NCI-H187 (cell line): ENCODE measurements at regions not wholly inside any gene's neighbourhood (a gene's known extent, or its start where the extent isn't known, plus 50 kb on each side); places are given as distances from the start of the nearest gene placed in this dataset.
"Not testable (repeated sequence)": the region's sequence is repeated elsewhere in the genome, so short reads cannot be mapped to it uniquely, and the experiment has no call there.

Experiments
- DNase-seq, 2 experiments: peaks; one replicate each; lab custom pipeline; 2025; lab: John Stamatoyannopoulos, UW

- DNase-seq: no peak
These were observed 822.3 kb downstream of the LUZP2 start for GRCh38 chr11:25319127-25319526.

DNA sequence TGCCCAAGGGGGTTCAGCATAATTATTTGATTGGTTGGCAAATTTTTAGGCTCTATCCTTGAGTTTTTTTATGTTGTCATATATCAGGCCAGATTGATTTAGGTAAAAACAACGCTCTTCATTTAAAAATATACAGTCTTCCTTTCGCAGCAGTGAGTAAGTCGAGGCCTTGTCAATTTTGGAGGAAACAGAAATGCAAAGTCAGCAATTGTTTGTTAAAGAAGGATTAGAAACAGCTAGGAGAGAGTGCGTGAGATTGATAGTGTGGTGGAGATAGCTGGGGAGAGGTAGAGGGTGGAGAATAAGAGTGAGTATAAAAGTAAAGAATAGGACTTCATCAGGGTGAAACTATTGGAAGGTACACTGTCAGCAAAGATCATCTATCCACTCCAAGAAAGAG is 830.8 kb downstream of the LUZP2 start:
- no peak for DNase-seq

DNA sequence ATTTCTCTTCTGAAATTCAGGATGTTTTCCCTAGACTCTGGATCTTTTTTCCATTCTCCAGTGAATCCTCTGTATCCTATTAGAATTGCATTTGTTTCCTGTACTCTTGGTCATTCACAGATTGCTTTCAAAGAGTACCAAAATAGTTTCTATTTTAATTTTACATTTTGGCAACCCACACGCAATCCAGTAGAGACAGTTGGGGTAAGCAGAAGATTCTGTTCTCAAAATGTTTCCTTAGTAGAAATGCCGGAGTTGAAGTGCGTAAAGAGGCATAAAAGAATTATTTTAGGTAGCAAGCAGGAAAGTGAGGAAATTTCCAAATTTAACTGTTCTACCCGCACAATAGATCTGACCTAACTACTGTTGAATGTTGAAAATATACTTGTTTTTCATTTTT is 842.4 kb downstream of the LUZP2 start:
- no peak for DNase-seq

DNA sequence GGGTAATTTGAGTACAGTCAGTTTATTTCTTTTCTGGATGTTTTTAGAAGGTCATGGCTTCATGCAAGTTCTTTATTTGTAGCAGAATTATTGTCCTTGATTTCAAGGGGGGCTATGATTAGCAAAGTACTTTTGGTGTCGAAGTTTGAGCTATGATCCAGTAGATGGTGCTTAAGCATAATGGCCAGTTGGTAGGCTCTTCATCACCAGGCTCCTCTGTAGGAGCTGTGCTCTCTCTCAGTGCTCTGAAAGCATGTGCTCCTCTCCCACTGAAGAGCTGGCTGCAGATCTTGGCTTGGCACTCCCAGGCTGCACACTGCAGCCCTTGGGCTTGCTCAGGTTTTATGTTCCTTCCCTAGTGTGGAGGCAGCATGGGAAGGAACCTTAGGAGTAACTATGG is 852.7 kb downstream of the LUZP2 start:
- no peak for DNase-seq

DNA sequence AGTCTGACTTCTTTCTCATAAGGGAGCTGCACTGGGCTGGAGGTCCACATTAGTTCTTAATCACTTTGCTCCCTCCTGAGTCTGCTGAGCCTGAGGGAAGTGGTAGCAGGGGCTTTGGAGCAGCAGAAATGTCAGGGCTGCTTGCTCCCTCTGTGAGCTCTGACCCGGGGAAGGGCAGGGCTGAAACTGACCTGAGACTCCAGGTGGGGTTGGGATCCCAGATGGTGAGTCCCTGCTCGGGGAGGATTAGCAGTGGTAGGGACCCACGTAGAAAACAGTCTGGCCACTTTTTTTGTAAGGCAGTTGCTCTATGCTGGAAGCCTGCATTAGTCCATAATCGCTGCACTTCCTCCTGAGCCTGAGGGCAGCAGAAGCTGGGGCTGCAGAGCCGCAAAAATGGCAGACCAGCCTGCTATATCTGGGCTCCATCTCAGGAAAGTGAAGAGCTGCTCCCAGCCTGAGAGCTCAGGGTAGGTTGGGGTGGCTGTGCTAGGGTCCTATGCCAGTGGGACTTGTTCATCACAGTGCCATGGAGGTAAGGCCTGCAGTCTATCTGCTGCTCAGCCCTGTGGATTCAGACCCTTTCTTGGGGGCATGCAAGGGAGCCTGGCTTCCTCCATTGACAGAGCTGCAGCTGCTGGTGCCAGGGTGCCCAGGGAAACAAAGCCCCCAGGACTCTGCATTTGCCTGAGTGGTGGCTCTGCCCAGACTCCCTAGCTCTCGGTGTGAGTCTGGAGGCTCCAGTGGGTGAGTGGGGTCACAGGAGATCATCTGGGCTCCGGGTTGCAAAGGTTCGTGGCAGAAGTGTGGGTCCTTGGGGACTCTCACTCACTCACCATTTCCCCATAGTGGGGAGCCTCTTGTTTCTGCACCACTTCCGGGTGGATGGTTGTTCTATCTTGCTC is 854.3 kb downstream of the LUZP2 start:
- DNase-seq: no peak

GRCh38 chr11:25357133-25357532 is 860.3 kb downstream of the LUZP2 start:
- DNase-seq: no peak

DNA sequence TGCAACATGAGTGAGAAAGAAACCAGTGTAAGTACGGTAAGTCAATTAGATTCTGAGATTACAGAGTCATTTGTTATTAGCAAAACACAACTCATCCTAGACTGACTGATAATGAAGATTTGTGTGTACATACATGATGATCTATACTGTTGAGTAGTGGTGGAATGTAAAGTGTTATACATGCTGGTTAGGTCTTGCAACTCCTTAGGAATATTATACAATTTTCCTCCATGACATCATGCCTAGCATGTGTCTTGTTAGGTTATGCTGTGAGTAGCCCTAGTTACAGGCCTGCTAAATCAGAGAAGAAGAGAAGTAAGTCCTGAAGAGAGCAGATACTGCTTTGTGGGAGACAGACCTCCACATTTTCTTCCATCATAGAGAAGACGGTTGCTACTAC is 880.6 kb downstream of the LUZP2 start:
- no peak for DNase-seq

DNA sequence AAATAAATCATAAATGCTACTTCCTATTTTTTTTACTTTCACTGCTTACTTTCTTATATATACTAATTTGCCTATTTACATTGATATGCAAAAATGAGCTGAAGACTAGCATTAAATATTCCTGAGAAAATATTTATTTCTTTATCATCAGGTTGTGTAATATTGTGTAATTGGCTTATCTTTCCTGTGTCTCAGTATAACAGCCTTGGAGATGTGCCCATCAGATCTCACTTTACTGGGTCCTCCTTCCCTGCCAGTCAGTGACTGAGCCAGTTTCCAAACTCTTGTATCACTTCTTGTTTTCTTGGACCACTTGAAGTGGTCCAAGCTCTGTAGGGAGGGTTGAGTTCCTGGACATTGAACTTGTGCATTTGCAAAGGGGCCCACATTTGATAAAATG is 900.0 kb downstream of the LUZP2 start:
- DNase-seq: no peak

DNA sequence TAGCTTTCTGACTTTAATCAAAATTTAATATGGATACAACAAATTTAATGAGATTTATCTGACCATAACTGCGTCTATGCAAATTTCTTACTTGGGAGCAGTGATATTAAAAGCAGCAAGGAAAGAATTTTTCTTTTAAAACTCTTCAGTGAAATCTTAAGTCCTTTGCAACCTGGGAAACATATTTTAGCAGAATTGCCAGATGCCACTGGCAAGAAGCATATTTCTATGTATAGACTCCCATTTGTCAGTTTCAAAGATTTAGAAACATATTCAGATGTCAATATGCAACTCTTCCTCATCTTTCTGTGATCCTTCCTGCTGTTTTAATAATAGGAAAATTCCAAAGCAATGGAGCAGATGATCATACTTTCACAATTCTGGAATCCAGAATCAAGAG is 911.3 kb downstream of the LUZP2 start:
- DNase-seq: no peak

DNA sequence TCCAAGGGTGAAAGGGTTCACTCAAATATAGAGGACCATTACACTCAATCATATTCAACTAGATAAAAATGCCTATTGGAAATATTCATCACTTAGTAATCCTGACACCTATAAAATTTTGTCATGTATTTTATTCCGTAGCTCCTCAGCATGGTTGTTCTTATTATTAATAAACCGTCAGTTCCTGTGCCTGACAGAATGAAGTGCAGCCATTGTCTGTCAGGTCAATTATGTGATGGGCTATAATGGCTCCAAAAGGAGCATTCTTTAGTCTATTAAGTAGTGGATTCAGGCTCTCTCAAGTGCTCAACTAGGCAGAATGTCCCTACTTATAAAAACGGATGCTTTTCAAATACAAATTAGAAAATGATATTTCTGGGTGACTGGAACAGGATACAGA is 916.1 kb upstream of the ANO3 start:
- DNase-seq: no peak

GRCh38 chr11:25423436-25424199 is 908.3 kb upstream of the ANO3 start:
- DNase-seq: no peak

GRCh38 chr11:25432376-25432775 is 899.6 kb upstream of the ANO3 start:
- DNase-seq: no peak

DNA sequence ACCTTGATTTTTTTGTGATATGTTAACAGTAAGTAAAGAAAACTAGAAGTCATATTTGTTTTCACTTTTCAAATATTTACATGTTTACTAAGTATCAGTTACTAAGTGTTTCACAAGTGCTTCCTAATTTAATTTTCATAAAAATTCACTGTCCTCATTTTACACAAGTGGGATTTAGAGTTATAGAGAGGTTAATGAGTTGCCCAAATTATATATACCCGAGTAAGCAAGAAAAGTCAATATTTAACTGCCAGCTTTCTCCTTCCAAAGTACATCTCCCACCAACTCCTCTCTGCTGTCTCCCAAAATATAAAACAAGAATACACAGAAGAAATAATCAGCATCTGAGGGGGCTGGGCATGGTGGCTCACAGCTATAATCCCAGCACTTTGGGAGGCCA is 896.7 kb upstream of the ANO3 start:
- no peak for DNase-seq

DNA sequence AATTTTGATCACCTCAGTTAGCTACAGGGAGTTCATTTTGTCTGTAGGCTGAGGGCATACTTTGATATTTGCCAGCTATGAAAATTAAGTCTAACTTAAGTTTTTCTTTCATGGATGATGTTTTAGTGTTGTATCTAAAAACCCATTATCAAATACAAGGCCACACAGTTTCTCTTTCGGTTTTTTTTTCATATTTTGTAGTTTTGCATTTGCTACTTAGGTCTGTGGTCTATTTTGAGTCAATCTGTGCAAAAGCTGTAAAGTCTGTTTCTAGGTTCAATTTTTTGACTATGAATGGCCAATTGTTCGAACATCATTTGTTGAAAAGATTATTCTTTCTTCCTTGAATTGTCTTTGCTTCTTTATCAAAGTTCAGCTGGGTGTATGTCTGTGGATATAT is 895.6 kb upstream of the ANO3 start:
- DNase-seq: no peak

DNA sequence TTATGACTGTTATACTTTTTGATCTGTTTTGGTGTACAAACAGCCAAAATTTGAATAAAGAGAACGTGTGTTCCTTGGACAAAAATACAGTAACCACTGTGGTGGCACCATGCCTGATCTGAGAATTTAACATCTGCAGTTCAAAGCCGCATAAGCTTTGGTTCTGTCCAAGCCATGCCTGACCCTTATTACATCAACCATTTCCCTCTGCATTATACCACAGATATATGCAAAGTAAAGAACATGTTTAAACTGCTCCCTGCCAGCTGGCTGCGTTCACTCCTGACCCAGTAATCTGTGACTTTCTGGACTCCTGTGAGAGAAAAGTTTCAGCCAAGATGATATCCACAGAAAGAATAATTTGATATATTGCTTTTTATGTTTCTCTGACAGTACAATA is 890.5 kb upstream of the ANO3 start:
- DNase-seq: no peak

DNA sequence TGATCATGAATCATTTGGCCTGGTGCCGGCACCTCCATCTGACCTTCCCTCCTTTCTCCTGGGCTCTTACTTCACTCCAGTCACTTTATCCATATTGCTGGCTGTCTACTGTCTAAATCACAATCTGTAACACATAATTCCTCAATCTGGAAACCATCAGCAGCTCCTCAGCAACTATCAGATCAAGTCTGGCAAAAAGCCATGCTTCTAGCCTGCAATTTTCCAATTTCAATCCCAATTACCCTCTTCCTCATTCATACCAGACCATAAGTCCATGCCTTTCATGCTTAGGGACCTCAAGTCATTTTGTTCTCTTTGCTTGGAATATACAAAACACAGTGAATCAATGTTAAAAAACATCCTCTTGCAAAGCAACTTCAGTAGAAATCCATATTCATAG is 882.8 kb upstream of the ANO3 start:
- no peak for DNase-seq

DNA sequence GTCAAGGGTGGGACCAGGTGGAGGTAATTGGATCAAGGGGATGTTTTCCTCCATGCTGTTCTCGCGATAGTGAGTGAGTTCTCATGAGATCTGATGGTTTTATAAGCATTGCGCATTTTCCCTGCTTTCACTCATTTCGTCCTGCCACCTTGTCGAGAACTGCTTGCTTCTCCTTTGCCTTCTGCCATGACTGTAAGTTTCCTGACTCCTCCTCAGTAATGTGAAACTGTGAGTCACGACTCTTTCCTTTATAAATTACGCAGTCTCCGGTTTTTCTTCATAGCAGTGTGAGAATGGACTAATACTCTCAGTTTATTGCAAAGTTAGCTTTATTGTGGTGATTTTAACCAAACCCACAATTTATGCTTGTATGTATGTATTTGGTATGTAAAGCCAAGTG is 878.5 kb upstream of the ANO3 start:
- DNase-seq: no peak

DNA sequence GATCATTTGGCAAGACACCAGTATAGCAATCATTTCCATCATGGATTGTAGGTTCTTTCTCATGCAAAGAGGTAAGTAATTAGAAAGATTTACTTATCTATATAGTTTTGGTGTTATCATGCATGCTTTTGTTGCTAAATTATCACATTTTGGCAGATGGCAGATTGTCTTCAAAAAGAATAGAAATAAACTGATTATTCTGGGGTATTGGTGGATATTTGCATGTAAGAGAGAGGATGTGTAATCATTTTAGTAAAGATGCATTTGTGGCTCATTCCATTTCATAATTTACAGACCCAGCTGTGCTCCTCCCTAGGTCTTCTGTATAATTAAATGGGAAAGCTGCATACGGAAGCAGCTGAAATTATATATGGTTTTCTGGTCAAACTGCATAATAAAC is 875.7 kb upstream of the ANO3 start:
- no peak for DNase-seq

DNA sequence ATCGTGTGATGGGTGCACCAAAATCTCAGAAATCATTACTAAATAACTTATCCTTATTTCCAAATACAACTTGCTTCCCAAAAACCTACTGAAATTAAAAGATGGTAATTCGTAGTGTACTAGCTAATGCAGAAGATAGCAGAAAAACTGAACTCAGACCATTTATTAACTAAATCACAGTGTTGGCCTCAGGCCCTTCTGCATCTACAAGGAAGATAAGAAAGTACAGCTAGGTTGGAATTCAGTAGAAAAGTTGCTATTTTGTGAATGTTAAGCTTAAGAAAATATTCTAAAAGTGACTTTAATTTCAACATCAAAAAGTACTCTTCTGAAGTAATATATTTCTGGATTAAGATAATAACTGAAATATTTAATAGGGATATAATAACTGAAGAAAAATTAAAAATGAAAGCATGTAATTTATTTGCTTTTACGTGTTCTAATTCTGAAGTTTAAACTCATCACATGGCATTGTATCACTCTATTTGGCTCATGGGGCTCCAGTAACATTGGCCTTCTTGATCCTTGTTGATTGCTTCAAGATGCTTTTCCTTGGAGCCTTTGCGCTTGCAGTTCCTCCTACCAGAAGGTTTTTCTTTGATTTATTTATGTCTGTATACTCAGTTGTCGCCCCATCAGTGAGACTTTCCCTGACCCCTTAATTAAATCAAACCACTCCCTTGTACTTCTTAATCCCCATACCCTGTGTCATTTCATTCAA is 847.9 kb upstream of the ANO3 start:
- DNase-seq: no peak

DNA sequence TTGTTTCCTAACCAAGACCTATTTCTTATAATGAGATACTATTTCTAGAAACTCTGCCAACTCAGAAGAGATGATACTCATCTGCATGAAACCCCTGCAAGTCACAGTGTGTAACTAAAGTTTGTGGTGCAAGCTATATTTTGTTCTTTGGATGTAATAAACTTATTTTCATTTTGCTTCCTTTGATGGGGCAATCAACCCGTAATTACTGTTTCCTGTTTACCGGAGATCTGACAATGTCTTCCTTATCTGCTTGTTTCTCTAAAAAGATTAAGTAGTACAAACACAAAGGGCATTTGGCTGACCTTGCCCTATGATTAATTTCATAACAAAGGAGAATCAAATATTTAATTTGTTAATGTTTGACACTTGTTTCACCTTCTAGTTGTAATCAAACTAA is 846.6 kb upstream of the ANO3 start:
- no peak for DNase-seq

- not testable (repeated sequence) for DNase-seq
These were observed 845.6 kb upstream of the ANO3 start for GRCh38 chr11:25486338-25486737.

DNA sequence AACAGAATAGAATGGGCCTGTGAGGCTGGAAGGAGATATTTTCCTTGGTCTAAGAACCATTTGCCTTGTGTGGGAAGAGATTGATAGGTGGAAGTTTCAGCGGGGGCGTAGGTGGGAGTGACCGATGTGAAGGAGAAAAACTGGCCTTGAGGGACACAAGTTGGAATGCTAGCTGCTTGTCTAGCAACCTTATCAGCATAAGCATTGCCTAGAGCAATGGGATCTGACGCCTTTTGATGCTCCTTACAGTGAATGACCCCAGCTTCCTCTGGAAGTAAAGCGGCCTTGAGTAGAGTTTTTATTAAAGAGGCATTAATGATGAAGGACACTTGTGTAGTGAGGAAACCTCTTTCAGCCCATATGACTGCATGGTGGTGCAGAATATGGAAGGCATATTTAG is 843.8 kb upstream of the ANO3 start:
- not testable (repeated sequence) for DNase-seq

DNA sequence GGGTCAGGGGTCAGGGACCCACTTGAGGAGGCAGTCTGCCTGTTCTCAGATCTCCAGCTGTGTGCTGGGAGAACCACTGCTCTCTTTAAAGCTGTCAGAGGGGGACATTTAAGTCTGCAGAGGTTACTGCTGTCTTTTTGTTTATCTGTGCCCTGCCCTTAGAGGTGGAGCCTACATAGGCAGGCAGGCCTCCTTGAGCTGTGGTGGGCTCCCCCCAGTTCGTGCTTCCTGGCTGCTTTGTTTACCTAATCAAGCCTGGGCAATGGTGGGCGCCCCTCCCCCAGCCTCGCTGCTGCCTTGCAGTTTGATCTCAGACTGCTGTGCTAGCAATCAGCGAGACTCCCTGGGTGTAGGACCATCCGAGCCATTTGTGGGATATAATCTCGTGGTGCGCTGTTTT is 830.5 kb upstream of the ANO3 start:
- DNase-seq: not testable (repeated sequence)
